ENCODE measurements at regions not wholly inside any gene's neighbourhood (a gene's known extent, or its start where the extent isn't known, plus 50 kb on each side); places are given as distances from the start of the nearest gene placed in this dataset.

DNA sequence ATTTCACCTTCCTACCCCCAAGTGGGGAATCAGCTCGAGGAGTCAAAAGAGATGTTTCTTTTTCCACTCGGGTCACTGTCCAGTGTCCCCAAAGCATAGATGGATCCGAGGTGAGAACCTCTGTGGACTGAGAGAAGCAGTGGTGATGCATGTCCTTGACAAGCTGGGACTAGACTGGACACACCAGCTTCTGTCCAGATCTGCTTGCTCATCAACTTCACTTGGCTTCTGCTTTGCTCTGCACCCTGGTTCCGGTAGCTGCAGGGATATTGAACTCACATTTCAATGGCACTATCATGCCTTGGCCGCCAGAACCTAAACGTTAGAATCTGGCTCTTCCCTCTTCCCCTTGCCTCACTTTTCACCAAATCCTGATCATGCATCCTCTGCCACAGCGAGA lies 50.3 kb upstream of the CXCL12 start:
- peak; percentile 7 for DNase-seq (ENCODE audit: low spot score)

DNA sequence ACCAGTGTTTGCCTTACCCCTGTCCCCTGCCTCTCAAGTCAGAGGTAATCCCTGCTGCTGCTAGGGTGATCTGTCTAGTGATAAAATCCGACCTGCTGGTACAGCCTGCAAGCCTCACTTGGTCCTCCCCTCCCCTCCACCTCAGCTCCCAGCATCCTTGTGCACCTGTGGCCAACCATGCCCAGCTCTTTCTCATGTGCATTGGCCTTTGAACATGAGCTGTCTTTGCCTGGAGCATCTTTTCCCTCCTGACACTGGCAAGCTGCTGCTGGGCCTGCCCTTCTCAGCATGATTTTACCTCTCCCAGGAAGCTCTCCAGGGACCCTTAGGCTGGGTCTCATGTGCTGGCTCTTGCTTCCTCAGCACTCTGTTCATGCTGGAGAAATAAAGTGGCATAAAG lies 51.3 kb upstream of the CXCL12 start:
- peak; percentile 3 for DNase-seq (ENCODE audit: low spot score)

DNA sequence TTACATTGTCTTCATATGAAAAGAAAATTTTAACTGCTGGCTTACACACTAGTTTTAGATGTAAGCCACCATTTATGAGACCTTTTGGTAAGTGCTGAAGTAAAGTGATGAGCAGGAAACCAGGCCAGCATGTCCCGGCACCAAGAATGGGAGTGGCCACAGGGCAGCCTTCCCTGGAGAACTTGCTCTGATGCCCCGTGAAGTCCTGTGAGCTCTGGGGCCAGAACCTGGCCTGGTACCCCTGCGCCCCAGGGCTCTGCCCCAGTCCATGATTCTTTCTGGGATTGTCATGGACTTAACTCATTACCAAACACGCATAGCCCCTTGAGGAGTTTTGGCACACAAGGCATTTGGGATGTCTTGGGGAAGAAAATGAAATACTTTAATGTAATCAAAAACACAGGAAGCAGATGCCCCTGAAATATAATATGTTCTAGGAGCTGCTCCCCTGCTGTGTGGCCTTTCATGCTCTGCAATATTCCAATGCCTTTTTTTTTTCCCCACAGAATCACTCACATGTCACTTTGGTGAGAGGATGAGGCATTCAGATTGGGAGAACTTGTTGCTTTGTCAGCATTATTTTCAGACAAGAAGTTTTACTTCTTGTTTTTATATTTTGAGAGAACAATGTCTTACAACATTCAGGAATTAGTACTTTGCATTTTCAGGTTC lies 53.1 kb upstream of the CXCL12 start:
- peak; percentile 2 for DNase-seq (ENCODE audit: low spot score)

DNA sequence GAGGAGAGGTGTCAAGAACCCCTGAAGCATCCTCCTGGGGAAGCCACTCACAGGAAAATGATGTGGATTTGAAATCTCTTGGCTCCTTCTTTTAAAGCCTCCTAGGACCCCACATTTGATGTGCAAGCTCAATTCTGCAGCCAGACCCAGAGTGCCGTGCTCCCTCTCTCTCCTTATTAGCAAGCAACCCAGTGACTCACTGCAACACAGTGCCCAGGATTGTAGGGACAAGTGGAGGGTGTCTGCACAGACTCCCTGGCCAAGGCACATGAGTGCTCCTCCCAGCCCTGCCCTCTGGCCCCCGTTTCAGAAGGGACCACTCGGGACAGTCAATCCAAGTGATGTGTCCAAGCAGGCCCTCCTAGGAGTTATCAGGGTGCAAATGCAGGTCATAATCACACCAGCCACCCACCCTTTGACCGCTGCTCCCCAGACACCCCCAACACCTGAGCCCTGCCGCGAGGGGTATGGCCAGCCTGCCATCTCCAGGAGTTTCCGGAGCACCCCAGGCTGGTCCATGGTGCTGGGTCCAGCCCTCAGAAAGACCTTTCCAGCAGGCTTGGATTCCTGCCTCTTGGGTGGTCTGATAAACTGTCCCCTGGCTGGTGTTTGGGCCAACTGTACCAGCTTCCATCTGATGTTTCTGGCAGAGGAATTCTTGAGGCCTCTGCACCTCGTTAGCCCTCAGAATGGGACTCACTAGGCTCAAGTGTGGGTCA lies 54.5 kb upstream of the CXCL12 start:
- peak; percentile 20 for DNase-seq (ENCODE audit: low spot score)

DNA sequence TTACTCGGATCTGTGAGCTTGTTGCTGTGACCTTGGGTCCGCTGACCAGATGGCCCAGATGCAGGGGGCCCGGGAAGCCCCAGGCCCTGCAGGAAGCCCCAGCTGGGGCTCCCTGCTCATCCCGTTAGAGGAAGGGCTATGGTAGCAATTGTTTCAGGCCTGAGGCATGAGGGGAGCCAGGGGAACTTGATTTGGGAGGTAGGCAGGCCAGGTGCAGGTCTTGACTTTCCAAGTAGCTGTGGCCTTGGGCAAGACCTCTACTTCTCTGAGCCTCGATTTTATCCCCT lies 55.0 kb upstream of the CXCL12 start:
- peak; percentile 4 for DNase-seq (ENCODE audit: low spot score)

DNA sequence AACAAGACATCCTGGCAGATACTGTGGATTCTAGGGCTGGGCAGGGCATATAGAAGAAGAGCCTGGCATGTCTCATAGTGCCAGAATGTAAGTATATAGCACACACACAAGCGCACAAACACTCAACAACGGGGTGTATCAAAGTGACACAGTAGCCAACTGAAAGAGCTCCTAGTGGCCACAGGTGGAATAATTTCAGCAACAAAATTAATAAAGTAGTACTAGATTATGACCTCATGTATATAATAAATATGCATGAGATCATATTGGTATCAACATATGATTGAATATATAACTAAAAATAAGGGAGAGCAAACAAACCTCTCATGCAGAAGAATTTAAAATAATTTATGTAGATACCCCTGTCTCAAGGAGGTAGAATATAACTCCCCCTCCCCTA lies 72.4 kb upstream of the CXCL12 start:
- no peak for DNase-seq (ENCODE audit: low spot score)

DNA sequence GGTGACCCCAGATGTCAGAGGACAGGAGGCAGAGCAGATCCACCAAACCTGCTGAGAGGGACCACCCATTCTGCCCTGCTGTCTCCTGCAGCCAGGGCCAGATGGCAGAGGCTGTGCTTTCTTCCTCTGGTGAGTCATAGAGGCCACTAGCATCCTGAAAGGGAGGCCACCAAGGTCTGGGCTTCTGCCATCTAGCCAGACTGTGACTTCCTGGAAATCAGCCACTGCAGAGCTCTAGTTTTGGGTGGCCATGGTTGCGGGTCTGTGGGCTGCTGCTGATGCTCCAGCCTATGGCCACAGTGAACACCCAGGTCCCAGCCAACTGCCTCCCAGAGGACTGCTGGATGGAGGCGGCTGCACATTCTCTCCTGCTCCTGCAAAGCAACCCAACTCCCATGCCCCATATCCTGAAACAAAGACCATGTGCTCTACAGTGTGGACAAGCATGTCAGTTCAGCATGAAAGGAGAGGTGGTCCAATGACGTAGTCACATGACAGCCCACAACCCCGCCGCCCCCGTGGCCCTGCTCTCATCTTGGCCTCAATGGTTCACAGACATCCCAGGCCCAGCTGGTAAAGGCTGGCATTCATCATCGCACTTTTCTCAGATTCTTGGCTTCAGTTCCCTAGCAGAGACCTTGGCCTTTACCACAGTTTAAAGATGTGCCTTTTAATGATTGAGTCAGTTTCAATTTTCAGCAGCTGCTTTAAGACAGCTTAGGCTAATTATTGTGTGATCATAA lies 73.9 kb upstream of the CXCL12 start:
- no peak for DNase-seq (ENCODE audit: low spot score)

DNA sequence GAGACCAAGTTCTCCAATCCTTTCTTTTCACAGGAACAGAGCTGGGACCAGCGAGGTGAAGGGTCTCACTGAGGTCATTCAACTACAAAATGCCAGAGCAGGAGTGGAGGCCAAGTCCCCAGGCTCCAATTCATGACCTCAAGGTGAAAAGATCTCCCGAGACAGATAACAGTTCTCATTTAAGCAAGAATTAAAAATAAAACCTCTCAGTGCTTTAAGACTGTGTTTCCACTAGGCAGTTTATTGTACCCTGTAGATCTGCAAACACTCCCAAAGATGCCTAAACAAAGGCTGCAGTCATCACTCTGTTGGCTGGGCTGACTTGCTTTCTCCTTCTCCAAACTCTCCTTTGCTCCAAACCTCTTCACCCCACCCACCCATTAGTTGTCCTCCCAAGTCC lies 74.8 kb upstream of the CXCL12 start:
- DNase-seq (ENCODE audit: low spot score), result no peak

DNA sequence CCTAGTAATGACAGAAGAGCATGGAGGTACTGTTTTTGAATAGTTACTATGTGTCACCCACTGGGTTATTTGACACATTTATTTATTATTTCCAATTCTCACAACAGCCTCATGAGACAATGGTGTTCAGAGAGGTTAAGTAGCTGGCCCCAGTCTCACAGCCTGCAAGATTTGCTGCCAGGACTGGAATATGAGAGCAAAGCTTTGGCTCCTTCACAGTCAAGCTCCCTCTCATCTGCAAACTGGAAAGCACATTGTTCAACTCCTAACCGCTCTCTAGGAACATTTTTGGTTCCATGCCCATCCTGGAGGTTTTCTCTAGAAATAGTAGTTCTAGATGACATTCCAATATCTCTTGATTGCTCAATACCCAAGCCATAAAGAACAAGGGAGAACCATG lies 75.5 kb upstream of the CXCL12 start:
- no peak for DNase-seq (ENCODE audit: low spot score)

DNA sequence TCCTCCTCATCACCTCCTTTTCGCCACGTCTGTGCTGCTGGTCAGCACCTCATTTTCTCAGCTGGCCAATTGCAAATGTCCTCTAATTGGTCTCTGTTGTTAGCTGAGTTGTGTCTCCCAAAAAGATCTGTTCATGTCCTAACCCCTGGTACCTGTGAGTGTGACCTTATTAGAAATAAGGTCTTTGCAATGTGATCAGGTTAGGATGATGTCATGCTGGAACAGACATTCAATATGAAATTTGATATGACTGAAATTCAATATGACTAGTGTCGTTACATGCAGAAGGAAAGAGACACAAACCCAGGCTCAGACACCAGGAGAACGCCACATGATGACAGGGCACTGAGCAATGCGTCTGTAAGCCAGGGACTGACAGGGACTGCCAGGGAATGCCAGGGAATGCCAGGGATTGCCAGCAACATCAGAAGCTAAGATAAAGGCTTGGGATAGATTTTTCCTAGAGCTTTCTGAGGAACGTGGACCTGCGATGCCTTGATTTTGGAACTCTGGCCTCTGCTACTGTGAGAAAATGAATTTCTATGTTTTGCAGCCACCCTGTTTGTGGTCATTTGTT lies 77.5 kb upstream of the CXCL12 start:
- DNase-seq (ENCODE audit: low spot score), result no peak

DNA sequence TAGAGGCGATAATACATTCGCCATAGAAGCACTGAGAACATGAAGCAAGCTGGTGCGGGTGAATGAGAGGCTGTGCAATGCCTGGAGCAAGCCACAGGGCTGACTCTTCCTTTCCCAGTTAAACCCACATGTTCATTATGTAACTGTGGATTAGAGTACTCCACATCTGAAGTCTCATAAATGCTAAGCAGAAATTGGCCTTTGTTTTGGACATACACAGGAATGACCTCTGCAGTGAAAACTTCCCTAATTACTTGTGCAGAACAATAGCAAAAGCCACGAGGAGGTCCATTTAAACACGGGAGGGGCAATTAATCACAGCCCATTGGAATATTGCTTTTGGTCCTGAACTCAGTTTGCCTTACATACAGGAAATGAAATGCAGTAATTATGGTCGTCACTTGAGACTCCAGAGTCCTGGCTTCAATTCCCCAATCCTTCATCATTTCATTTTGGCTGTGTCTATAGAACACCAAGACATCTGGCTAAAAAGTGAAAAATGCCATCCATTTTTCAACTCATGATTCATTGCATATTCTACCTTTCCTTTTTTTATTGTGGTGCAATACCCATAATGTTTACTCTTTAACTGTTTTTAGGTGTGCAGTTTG lies 78.7 kb upstream of the CXCL12 start:
- DNase-seq (ENCODE audit: low spot score), result peak; percentile 86

DNA sequence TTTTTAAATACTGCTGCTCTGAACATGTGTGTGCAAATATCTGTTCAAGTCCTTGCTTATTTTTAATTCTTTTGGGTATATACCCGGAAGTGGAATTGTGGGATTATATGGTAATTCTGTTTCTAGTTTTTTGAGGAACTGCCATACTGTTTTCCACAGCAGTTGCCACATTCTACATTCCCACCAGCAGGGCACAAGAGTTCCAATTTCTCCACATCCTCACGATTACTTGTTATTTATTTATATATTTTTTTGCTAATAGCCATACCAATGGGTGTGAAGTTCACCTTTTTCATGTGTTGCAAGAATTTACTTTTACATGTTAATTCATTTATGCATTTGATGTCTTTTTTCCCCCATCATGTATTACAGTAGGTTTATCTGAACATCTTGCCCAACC lies 79.6 kb upstream of the CXCL12 start:
- DNase-seq (ENCODE audit: low spot score), result no peak

DNA sequence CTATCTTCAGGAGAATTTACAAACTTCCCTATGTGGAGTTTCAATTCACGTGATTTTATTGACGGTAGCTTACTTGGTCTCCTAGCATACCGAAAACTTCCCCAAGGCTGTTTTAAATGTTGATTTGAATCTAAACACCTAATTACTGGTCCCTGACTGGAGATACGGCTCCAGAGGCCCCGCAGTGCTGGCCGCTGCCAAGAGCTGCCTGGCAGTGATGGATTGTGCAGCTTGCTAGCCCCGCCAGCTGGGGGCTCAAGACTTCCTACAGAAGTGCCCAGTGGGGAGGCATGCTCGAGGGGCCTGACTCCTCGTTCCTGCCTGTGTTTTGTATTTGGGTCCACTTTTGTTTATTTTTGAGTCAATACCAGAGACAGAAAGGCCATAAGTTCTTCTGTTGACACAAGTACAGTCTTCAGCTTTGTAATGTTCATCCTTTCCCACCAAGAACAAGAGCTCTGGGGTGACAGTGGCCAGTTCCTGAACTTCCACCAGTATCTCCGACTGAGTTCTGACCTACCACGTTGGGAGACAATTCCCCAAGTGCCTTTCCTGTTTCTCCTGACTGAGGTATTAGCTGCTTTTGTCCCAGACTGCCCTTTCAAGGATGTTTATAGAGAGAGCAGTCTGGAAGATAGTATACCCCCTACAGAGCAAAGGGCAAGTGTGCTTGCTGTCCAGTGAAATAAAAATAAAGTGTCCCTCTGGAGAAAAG lies 80.7 kb upstream of the CXCL12 start:
- peak; percentile 1 for DNase-seq (ENCODE audit: low spot score)

DNA sequence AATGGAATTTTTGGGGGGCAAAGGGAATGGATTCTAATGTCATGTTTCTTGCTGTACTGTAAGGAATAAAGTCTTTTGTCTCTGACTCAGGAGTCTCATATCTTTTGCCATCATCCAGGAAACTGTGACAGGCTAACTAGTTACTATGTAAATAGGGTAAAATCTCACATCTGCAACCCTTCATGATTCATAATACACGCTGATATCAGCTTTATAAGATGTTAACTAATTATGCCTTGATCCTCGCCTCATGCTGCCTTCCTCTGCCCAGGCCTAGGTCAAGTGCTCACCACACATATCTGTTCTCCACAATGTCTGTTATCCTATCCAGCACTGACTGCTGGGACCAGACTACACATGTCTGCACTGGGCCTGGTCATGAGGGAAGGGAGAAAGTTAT lies 81.3 kb upstream of the CXCL12 start:
- DNase-seq (ENCODE audit: low spot score), result peak; percentile 20

DNA sequence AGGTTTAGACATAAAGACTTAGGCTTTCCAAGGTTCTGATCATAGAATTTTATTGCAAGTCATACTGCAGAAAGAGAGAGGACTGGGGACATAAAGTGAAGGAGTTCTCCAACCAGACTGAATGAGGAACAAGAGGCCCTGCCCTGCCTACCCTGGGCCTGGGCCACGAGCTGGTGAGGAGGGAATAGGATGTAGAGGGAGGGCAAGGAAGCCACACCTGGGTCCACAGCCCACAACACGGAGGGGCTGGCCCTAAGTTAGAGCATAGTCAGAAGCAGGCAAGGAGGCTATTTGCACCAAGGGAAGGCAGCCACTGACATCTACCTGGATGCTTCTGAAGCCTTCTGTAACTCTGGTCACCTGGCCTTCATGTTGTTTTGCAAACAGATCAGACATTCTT lies 82.2 kb upstream of the CXCL12 start:
- peak; percentile 0 for DNase-seq (ENCODE audit: low spot score)

DNA sequence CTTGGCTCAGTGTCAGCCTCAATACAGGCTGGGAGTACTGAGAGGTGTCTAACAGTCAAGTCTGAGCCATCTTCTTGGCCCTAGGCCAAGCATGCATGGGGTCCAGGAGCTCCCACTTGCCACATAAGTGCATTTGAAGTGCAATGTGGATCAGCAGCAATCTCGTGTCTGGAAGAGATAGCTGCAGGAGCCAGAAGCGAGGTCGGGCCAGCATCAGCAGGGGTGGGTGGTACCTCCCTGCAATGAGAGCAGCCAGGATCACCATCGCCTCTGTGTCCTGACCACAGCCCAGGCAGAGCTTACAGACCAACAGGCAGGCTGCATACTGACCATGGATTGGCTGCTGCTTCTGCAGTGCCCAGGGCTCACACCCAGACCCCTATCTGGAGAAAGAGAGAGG lies 83.0 kb upstream of the CXCL12 start:
- DNase-seq (ENCODE audit: low spot score), result peak; percentile 2

DNA sequence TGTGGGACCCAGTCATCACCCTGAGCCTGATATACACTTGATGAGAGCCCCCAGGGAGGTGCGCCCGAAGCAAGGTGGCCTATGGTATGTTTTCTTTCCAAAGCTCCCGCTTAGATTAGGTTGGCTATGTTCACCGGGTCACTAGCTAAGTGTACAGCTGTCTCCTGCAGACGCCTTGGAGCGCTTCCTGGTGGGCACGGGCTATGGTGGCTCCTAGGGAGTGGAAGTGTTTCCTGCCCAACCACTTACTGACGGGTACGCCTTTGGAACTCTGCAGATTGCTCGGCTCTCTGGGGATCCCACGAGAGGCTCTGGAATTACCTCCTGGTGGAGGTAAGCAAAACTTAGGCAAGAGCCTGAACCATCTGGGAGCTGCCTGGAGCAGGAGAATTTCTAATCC lies 83.6 kb upstream of the CXCL12 start:
- peak; percentile 1 for DNase-seq (ENCODE audit: low spot score)

DNA sequence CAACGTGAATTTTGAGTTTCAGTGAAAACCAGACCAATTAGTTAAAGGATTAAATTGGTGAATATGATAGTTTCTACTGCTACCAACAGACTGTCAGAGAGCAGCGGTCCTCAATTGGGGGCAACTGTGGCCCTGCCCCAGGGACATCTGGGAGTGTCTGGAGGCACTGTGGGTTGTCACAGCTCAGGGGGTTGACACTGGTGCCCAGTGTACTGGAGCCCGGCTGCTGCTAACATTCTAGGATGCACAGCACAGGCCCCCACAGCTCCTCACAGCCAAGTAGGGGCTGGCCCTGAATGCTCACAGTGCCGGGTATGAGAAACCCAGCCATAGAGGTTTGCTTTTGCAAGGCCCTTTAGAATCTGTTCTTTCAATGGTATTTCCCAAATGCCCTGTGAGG lies 84.1 kb upstream of the CXCL12 start:
- peak; percentile 2 for DNase-seq (ENCODE audit: low spot score)

DNA sequence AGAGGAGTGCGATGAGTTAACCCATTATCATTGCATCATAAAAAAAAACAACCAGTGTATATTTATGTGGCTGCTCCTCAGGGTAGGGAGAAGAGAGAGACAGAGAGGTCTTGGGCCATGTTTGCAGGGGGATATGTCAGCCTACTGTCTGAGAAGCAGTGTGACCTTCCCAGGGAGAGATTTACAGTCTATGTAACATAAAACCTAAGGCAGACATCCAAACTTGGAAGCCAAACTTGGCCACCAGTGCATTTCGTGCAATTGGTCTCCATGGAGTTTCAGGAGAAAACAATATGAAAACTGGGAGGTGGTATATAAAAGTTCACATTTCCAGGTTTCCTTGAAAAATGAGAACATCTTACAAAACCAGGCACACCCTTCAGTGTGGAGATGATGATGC lies 85.9 kb upstream of the CXCL12 start:
- DNase-seq (ENCODE audit: low spot score), result no peak

DNA sequence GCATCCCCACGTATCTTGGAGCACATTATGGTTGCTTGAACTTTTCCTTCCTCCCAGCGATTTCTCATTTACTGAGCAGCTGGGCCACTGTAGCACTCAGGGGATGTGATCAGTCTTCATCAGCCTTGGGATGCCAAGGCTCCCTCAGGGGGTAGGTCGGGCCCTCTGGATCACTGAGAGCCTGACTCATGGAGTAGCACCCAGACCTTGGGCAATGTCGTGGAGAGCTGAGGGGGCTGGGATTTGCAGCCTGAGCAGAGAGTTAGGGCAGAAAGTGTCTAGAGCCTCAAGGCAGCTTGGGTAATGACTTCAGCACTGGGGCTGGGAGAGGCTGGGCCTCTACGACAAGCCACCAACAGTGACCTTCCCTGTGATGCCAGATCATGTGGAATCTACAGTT lies 86.5 kb upstream of the CXCL12 start:
- no peak for DNase-seq (ENCODE audit: low spot score)

DNA sequence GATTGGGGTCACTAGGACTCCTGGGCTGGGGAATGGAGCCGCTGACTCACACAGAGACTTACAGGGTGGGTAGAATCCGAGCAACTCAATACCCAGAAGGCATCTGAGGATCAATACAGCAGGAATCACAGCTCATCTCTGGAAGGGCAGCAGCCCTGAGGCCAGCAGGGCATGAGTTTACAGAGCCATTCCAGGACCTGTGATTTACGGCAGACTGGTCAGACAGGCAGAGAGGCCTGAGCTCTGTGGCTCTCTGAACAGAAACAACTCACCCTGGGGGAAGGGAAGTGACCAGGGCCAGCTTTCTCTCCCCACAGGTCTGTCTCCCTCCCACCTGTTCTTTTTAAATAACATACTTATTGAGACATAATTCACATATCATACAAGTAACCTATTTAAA lies 88.2 kb upstream of the CXCL12 start:
- DNase-seq (ENCODE audit: low spot score), result no peak

DNA sequence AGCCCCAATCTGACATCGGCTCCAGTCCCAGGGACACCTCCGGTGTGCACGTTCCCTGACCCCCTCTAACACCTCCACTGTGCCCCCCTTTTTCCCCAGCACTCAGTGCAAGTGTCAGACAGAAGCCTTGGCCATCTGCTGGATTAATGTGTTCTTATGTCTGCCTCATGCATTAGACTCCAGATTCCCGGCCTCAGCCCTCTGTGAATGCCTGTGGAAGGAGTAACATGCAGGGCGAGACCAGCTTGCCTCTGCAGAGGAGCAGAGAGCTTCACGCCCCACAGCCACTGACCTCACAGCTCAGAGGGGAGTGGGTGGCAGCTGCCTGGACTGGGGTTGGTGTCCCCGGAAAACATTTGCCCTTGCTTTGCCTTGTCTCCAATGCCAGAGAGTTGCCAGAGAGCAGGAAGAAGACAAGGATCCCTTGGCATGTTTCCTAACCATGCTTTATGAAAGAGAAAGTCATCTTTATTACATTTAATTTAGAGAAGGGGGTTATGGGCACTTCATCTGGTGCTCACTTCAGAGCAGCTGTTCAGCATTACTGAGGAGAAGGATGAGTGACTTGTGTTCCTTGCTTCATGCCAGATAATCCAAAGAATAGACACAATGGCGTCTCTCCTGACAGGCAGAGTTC lies 91.6 kb upstream of the CXCL12 start:
- peak; percentile 43 for DNase-seq (ENCODE audit: low spot score)
